ENCODE measurements at regions not wholly inside any gene's neighbourhood (a gene's known extent, or its start where the extent isn't known, plus 50 kb on each side); places are given as distances from the start of the nearest gene placed in this dataset.
A peak's percentile ranks its signal among the peaks of the same experiment; 100 is the strongest.

DNA sequence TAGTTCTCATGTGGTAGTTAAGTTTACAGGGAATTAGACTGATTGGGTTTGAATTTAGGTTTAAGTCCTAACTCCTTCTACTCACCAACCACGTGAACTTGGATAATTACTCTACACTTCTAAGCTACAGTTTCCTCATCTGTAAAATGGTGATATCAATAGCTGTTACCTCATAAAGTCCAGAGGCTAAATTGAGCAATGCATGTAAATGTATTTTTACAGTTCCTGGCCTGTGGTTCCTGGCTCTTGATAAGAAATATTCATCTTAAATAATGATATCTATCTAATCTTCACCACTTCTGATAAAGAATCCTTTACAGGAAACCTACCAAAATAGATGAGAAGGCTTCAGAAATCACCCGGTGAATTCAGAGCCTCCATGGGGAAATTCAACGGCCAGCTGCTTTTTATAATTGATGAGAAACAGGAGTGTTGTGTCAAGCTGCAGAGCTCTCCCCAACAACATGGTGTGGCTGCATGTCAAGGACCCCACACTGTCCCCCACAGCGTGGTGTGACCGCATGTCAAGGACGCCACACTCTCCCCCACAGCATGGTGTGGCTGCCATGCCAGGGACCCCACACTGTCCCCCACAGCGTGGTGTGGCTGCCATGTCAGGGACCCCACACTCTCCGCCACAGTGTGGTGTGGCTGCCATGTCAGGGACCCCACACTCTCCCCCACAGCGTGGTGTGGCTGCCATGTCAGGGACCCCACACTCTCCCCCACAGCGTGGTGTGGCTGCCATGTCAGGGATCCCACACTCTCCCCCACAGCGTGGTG is 80.8 kb upstream of the PEX5L start:
- POLR2A ChIA-PET, result interaction anchor here (0.5 kb wide), 1 partner anchor 841 kb away, joined by 3 read pairs; no protein-coding TSS in a partner anchor
- CTCF ChIA-PET, result no interaction called here
- peaks cover 8% of the 10 kb centered on the region for H3K9me3 Mint-ChIP-seq
- peak; percentile 44; the same call in 1 of the 2 replicates for TF ChIP-seq FOXP1 (CRISPR knock-in tag; IDR thresholded peaks at IDR 0.05; ENCODE audit: borderline replicate concordance)
- no peak for TF ChIP-seq ZNF423 (CRISPR knock-in tag; IDR thresholded peaks at IDR 0.05)
- TF ChIP-seq HMGA2 (CRISPR knock-in tag; IDR thresholded peaks at IDR 0.05), result no peak
- no peak for DNase-seq (ENCODE audit: low spot score)
- H3K36me3 Mint-ChIP-seq, result 0 out of 2 replicates have a peak, but pooled peaks cover 4% of the 10 kb centered on the region
- ATAC-seq, result no peak
- no peak overlapping the region for H3K4me3 Mint-ChIP-seq
- H3K4me1 Mint-ChIP-seq, result peaks cover 56% of the 10 kb centered on the region
- H3K27ac Mint-ChIP-seq, result peak overlapping the region; percentile 99
- H3K27me3 Mint-ChIP-seq (ENCODE audit: low read depth), result no peaks in the 10 kb centered on the region

DNA sequence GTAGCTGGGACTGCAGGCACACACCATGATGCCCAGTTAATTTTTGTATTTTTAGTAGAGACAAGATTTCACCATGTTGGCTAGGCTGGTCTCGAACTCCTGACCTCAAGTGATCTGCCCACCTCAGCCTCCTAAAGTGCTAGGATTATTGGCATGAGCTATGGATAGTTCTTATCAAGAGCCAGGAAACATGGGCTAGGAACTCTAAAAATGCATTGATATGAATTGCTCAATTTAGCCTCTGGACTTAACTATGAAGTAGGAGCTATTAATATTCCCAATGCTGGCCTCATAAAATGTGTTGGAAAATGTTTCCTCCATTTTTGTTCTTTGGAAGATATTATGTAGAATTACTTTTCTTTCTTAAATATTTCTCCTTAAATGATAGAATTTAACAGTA is 82.8 kb upstream of the PEX5L start:
- ATAC-seq, result no peak
- Mint-ChIP-seq H3K4me1 (peaks cover 44% of the 10 kb centered on the region), H3K27ac (peak overlapping the region; percentile 43), H3K27me3 (ENCODE audit: low read depth) (no peaks in the 10 kb centered on the region; the same call in 1 of the 2 replicates), H3K4me3 (no peak overlapping the region), H3K9me3 (peaks cover 25% of the 10 kb centered on the region), H3K36me3 (peaks cover 14% of the 10 kb centered on the region)
- DNase-seq (ENCODE audit: low spot score), result no peak
- TF ChIP-seq ZNF138 (CRISPR knock-in tag; conservative IDR thresholded peaks at IDR 0.05) (no peak), MYBL2 (CRISPR knock-in tag; IDR thresholded peaks at IDR 0.05) (no peak), ESRRA (CRISPR knock-in tag; IDR thresholded peaks at IDR 0.05; ENCODE audit: borderline replicate concordance) (no peak)
- TF ChIP-seq, protein P1, sequence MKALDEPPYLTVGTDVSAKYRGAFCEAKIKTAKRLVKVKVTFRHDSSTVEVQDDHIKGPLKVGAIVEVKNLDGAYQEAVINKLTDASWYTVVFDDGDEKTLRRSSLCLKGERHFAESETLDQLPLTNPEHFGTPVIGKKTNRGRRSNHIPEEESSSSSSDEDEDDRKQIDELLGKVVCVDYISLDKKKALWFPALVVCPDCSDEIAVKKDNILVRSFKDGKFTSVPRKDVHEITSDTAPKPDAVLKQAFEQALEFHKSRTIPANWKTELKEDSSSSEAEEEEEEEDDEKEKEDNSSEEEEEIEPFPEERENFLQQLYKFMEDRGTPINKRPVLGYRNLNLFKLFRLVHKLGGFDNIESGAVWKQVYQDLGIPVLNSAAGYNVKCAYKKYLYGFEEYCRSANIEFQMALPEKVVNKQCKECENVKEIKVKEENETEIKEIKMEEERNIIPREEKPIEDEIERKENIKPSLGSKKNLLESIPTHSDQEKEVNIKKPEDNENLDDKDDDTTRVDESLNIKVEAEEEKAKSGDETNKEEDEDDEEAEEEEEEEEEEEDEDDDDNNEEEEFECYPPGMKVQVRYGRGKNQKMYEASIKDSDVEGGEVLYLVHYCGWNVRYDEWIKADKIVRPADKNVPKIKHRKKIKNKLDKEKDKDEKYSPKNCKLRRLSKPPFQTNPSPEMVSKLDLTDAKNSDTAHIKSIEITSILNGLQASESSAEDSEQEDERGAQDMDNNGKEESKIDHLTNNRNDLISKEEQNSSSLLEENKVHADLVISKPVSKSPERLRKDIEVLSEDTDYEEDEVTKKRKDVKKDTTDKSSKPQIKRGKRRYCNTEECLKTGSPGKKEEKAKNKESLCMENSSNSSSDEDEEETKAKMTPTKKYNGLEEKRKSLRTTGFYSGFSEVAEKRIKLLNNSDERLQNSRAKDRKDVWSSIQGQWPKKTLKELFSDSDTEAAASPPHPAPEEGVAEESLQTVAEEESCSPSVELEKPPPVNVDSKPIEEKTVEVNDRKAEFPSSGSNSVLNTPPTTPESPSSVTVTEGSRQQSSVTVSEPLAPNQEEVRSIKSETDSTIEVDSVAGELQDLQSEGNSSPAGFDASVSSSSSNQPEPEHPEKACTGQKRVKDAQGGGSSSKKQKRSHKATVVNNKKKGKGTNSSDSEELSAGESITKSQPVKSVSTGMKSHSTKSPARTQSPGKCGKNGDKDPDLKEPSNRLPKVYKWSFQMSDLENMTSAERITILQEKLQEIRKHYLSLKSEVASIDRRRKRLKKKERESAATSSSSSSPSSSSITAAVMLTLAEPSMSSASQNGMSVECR (CRISPR knock-in tag; IDR thresholded peaks at IDR 0.05; ENCODE audit: borderline replicate concordance), result no peak
- ChIA-PET CTCF (no interaction called here), POLR2A (no interaction called here)

DNA sequence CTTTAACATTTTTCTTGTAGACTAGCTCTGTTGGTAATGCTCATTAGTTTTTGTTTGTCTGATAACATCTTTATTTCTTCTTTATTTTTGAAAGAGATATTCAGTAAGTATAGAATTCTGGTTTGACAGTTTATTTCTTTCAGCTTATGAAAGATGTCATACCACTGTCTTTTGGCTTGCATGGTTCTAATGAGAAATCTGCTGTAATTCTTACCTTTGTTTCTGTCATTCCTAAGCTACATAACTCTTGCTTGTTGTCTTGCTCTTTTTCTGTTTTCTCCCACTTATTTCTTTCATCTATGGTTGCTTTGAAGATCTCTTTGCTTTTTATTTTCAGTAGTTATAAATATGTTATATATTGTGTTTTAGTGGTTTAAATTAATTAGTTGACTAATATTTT is 87.2 kb upstream of the PEX5L start:
- no peak for ATAC-seq

DNA sequence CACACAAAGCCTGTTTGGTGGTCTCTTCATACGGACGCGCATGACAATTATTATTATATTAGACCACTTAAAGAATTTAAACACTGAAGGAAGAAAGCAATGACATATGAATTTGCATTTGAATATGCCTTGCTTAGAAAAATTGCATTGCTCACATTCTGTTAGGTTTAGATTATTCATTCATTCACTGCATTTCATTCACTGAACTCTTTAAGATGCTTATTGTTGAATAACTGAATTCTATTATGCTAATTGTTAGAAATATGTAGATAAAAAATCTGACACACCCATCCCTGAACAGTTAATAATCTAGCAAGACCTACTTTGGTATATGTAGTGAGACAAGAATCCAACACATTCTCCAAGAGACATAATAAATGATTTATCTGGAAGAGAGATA is 94.4 kb upstream of the PEX5L start:
- no peak overlapping the region for H3K4me3 Mint-ChIP-seq
- POLR2A ChIA-PET, result no interaction called here
- H3K27ac Mint-ChIP-seq, result no peak overlapping the region
- peaks cover 20% of the 10 kb centered on the region for H3K36me3 Mint-ChIP-seq
- CTCF ChIA-PET, result no interaction called here
- DNase-seq (ENCODE audit: low spot score), result no peak
- H3K9me3 Mint-ChIP-seq, result peaks cover 24% of the 10 kb centered on the region
- no peak for ATAC-seq
- TF ChIP-seq, protein P2, sequence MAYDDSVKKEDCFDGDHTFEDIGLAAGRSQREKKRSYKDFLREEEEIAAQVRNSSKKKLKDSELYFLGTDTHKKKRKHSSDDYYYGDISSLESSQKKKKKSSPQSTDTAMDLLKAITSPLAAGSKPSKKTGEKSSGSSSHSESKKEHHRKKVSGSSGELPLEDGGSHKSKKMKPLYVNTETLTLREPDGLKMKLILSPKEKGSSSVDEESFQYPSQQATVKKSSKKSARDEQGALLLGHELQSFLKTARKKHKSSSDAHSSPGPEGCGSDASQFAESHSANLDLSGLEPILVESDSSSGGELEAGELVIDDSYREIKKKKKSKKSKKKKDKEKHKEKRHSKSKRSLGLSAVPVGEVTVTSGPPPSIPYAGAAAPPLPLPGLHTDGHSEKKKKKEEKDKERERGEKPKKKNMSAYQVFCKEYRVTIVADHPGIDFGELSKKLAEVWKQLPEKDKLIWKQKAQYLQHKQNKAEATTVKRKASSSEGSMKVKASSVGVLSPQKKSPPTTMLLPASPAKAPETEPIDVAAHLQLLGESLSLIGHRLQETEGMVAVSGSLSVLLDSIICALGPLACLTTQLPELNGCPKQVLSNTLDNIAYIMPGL (CRISPR knock-in tag; IDR thresholded peaks at IDR 0.05), result no peak
- TF ChIP-seq RORB (CRISPR knock-in tag; IDR thresholded peaks at IDR 0.05), result no peak
- H3K27me3 Mint-ChIP-seq (ENCODE audit: low read depth), result no peaks in the 10 kb centered on the region
- H3K4me1 Mint-ChIP-seq, result peaks cover 49% of the 10 kb centered on the region

More for the DNA sequence above, 87.2 kb upstream of the PEX5L start:
- H3K27ac Mint-ChIP-seq, result no peak overlapping the region
- peaks cover 13% of the 10 kb centered on the region for H3K4me1 Mint-ChIP-seq
- H3K36me3 Mint-ChIP-seq, result peaks cover 37% of the 10 kb centered on the region
- DNase-seq (ENCODE audit: low spot score), result no peak
- POLR2A ChIA-PET, result no interaction called here
- no peak overlapping the region for H3K4me3 Mint-ChIP-seq
- CTCF ChIA-PET, result no interaction called here
- H3K9me3 Mint-ChIP-seq, result peaks cover 54% of the 10 kb centered on the region
- peak; percentile 98 for TF ChIP-seq ZNF317 (CRISPR knock-in tag; IDR thresholded peaks at IDR 0.05; ENCODE audit: borderline replicate concordance, low read depth)
- no peak for TF ChIP-seq ZNF121 (CRISPR knock-in tag; IDR thresholded peaks at IDR 0.05)
- no peak for TF ChIP-seq NR3C1 (CRISPR knock-in tag; conservative IDR thresholded peaks at IDR 0.05; ENCODE audit: low read depth)
- no peak for TF ChIP-seq SP1 (CRISPR knock-in tag; conservative IDR thresholded peaks at IDR 0.05)
- no peak for TF ChIP-seq EMX1 (CRISPR knock-in tag; IDR thresholded peaks at IDR 0.05)
- H3K27me3 Mint-ChIP-seq (ENCODE audit: low read depth), result no peaks in the 10 kb centered on the region; the same call in 1 of the 2 replicates

Data from WTC11 (cell line).